Sigmoid colon (tissue), 6 donors: ENCODE measurements at regions not wholly inside any gene's neighbourhood (a gene's known extent, or its start where the extent isn't known, plus 50 kb on each side); places are given as distances from the start of the nearest gene placed in this dataset.

Source experiments
- DNase-seq: peaks from one replicate; pipeline ENCODE4 v3.0.0-alpha.2; 2019
- H3K27ac ChIP-seq, 4 donors: fragments of 200-600 bp; sonication (generic); one replicate each; pipeline ENCODE4 v1.5.1; 2016 to 2019; ENCODE audit warnings: mild to moderate bottlenecking in 1 of 4
- H3K27me3 ChIP-seq, 3 donors: fragments of 200-600 bp; sonication (generic); one replicate each; pipeline ENCODE4 v1.5.1; 2019; ENCODE audit warnings: mild to moderate bottlenecking in 1 of 3
- H3K36me3 ChIP-seq, 4 donors: fragments of 200-600 bp; sonication (generic); one replicate each; pipeline ENCODE4 v1.5.1; 2016 to 2019
- H3K4me1 ChIP-seq, 4 donors: fragments of 200-600 bp; sonication (generic); one replicate each; pipeline ENCODE4 v1.5.1; 2017 to 2019
- H3K4me3 ChIP-seq, 4 donors: fragments of 200-600 bp; sonication (generic); one replicate each; pipeline ENCODE4 v1.5.1; 2017 to 2019; ENCODE audit warnings: mild to moderate bottlenecking in 2 of 4, moderate library complexity in 1 of 4
- H3K9me3 ChIP-seq, 4 donors: fragments of 200-600 bp in 3 of 4; sonication (generic) in 3 of 4; one replicate each; pipeline versions ENCODE4 v1.5.1 to v1.6.1; 2013 to 2019
- EP300 ChIP-seq, 4 donors: sonication (generic); formaldehyde crosslinking; IDR thresholded peaks; one replicate each; pipeline ENCODE4 v1.6.1; 2017; ENCODE audit warnings: antibody characterized with exemption in 4 of 4
- POLR2A ChIP-seq, 2 donors: fragments of 450-650 bp; IDR thresholded peaks; one replicate each; pipeline ENCODE4 v1.6.1; 2016; ENCODE audit warnings: antibody characterized with exemption in 2 of 2, mild to moderate bottlenecking in 2 of 2, moderate library complexity in 2 of 2
- POLR2AphosphoS5 ChIP-seq, 4 donors: sonication (generic); formaldehyde crosslinking; IDR thresholded peaks; one replicate each; pipeline ENCODE4 v1.6.1; 2017; ENCODE audit warnings: antibody characterized with exemption in 4 of 4
- WGBS, 2 donors: extraction: QIAGEN DNeasy Blood & Tissue Kit; methylation state at CpG; one replicate each; pipeline ENCODE4 v1.1.7; 2013; 5-methylcytosine and 5-hydroxymethylcytosine counted together
- intact Hi-C: fragments of 100-400 bp; cut with DNase I; formaldehyde crosslinking; loops from one replicate; pipeline ENCODE4 v1.15.1; 2023
- TF ChIP-seq, protein P1 (sequence below), 4 experiments: fragments of 450-650 bp in 3 of 4; fragments of 200-600 bp in 1 of 4; IDR thresholded peaks; one replicate each; pipeline ENCODE4 v1.5.1; 2016 to 2019; ENCODE audit warnings: antibody characterized with exemption in 4 of 4, mild to moderate bottlenecking in 3 of 4, moderate library complexity in 2 of 4
- donor health status: healthy with polysubstance abuse.
- donor health status: healthy.

GRCh38 chr5:57666582-57666981 is 184.0 kb upstream of the ACTBL2 start:
- Histone ChIP-seq H3K36me3 (no peaks in the 10 kb centered on the region), H3K27me3 (no peaks in the 10 kb centered on the region), H3K4me1 (no peaks in the 10 kb centered on the region), H3K4me3 (no peak overlapping the region), H3K9me3 (no peaks in the 10 kb centered on the region), H3K27ac (no peak overlapping the region)
- intact Hi-C loops, result no loop called here
- TF ChIP-seq, protein P1, sequence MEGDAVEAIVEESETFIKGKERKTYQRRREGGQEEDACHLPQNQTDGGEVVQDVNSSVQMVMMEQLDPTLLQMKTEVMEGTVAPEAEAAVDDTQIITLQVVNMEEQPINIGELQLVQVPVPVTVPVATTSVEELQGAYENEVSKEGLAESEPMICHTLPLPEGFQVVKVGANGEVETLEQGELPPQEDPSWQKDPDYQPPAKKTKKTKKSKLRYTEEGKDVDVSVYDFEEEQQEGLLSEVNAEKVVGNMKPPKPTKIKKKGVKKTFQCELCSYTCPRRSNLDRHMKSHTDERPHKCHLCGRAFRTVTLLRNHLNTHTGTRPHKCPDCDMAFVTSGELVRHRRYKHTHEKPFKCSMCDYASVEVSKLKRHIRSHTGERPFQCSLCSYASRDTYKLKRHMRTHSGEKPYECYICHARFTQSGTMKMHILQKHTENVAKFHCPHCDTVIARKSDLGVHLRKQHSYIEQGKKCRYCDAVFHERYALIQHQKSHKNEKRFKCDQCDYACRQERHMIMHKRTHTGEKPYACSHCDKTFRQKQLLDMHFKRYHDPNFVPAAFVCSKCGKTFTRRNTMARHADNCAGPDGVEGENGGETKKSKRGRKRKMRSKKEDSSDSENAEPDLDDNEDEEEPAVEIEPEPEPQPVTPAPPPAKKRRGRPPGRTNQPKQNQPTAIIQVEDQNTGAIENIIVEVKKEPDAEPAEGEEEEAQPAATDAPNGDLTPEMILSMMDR (IDR thresholded peaks at IDR 0.05), result no peak
- TF ChIP-seq POLR2AphosphoS5 (IDR thresholded peaks at IDR 0.05) (no peak), EP300 (IDR thresholded peaks at IDR 0.05) (no peak), POLR2A (IDR thresholded peaks at IDR 0.05) (no peak)
- DNase-seq, result no peak

GRCh38 chr5:57665146-57665936 is 182.7 kb upstream of the ACTBL2 start:
- no peak for DNase-seq
- TF ChIP-seq, protein P1 (IDR thresholded peaks at IDR 0.05), result no peak
- TF ChIP-seq EP300 (IDR thresholded peaks at IDR 0.05), result no peak
- TF ChIP-seq POLR2AphosphoS5 (IDR thresholded peaks at IDR 0.05), result no peak
- no peak for TF ChIP-seq POLR2A (IDR thresholded peaks at IDR 0.05)
- intact Hi-C loops, result no loop called here
- WGBS, 2 donors, result 89 to 91% methylated on average over 7 of the region's 7 CpGs
- no peak overlapping the region for H3K4me3 ChIP-seq
- no peaks in the 10 kb centered on the region for H3K27me3 ChIP-seq
- no peak overlapping the region for H3K27ac ChIP-seq
- H3K9me3 ChIP-seq, result no peaks in the 10 kb centered on the region
- H3K36me3 ChIP-seq, result no peaks in the 10 kb centered on the region
- H3K4me1 ChIP-seq, result no peaks in the 10 kb centered on the region

DNA sequence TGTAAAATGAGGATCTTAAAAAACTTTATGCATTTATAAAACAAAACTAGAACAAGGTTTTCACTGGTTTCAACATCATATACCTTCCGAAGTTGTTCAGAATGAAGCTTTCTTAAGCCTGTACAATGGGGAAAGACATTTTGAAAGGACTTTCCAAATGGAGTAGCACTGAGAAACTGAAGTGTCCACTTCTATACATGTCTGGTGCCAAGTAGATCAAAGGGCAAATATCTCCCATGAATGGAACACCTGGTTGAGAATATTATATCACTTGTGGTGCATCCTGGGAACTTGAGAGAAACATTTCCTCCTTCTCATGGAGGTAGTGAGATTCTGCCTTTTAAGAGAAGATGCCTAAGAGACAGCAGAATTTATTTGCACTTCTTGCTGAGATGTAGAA is 182.1 kb upstream of the ACTBL2 start:
- intact Hi-C loops, result no loop called here
- no peak overlapping the region for H3K27ac ChIP-seq
- no peaks in the 10 kb centered on the region for H3K36me3 ChIP-seq
- WGBS, 2 donors, result 91 to 99% methylated on average over 1 of the region's 1 CpG
- H3K27me3 ChIP-seq, result no peaks in the 10 kb centered on the region
- no peak for DNase-seq
- H3K4me1 ChIP-seq, result no peaks in the 10 kb centered on the region
- no peak for TF ChIP-seq EP300 (IDR thresholded peaks at IDR 0.05)
- no peak for TF ChIP-seq POLR2A (IDR thresholded peaks at IDR 0.05)
- TF ChIP-seq, protein P1 (IDR thresholded peaks at IDR 0.05), result no peak
- no peak for TF ChIP-seq POLR2AphosphoS5 (IDR thresholded peaks at IDR 0.05)
- no peak overlapping the region for H3K4me3 ChIP-seq
- no peaks in the 10 kb centered on the region for H3K9me3 ChIP-seq

- H3K27ac ChIP-seq, result no peak overlapping the region
- TF ChIP-seq EP300 (IDR thresholded peaks at IDR 0.05) (no peak), POLR2A (IDR thresholded peaks at IDR 0.05) (no peak), POLR2AphosphoS5 (IDR thresholded peaks at IDR 0.05) (no peak)
- intact Hi-C loops, result no loop called here
- H3K27me3 ChIP-seq, result no peaks in the 10 kb centered on the region
- H3K9me3 ChIP-seq, result no peaks in the 10 kb centered on the region
- H3K36me3 ChIP-seq, result no peaks in the 10 kb centered on the region
- 87 to 95% methylated on average over 2 of the region's 2 CpGs for WGBS, 2 donors
- DNase-seq, result no peak
- no peak overlapping the region for H3K4me3 ChIP-seq
- H3K4me1 ChIP-seq, result no peaks in the 10 kb centered on the region
Measured at GRCh38 chr5:57663466-57663865, 180.9 kb upstream of the ACTBL2 start.

- Histone ChIP-seq H3K27ac (no peak overlapping the region), H3K4me3 (no peak overlapping the region), H3K27me3 (no peaks in the 10 kb centered on the region), H3K36me3 (no peaks in the 10 kb centered on the region), H3K4me1 (no peaks in the 10 kb centered on the region), H3K9me3 (no peaks in the 10 kb centered on the region)
- no peak for DNase-seq
- 76 to 84% methylated on average over 4 of the region's 4 CpGs for WGBS, 2 donors
- intact Hi-C loops, result no loop called here
- TF ChIP-seq POLR2AphosphoS5 (IDR thresholded peaks at IDR 0.05) (no peak), EP300 (IDR thresholded peaks at IDR 0.05) (no peak), POLR2A (IDR thresholded peaks at IDR 0.05) (no peak)
- TF ChIP-seq, protein P1 (IDR thresholded peaks at IDR 0.05), result no peak
Measured at GRCh38 chr5:57662991-57663390, 180.4 kb upstream of the ACTBL2 start.
